Astrocyte (in vitro differentiated cells and primary cell): ENCODE measurements at regions not wholly inside any gene's neighbourhood (a gene's known extent, or its start where the extent isn't known, plus 50 kb on each side); places are given as distances from the start of the nearest gene placed in this dataset.
"Not testable (repeated sequence)": the region's sequence is repeated elsewhere in the genome, so short reads cannot be mapped to it uniquely, and the experiment has no call there.

Experiments used
- EZH2 ChIP-seq: IDR thresholded peaks from 2 replicates; pipeline ENCODE4 v1.6.1; 2012; ENCODE audit warnings: mild to moderate bottlenecking, low read length, inconsistent platforms; ENCODE audit not compliant: insufficient read depth
- TF ChIP-seq, protein P1 (sequence below): IDR thresholded peaks from 2 replicates; pipeline ENCODE4 v1.5.1; 2011; ENCODE audit warnings: low read depth, mild to moderate bottlenecking, inconsistent platforms, low read length, moderate library complexity; ENCODE audit not compliant: insufficient read depth

DNA sequence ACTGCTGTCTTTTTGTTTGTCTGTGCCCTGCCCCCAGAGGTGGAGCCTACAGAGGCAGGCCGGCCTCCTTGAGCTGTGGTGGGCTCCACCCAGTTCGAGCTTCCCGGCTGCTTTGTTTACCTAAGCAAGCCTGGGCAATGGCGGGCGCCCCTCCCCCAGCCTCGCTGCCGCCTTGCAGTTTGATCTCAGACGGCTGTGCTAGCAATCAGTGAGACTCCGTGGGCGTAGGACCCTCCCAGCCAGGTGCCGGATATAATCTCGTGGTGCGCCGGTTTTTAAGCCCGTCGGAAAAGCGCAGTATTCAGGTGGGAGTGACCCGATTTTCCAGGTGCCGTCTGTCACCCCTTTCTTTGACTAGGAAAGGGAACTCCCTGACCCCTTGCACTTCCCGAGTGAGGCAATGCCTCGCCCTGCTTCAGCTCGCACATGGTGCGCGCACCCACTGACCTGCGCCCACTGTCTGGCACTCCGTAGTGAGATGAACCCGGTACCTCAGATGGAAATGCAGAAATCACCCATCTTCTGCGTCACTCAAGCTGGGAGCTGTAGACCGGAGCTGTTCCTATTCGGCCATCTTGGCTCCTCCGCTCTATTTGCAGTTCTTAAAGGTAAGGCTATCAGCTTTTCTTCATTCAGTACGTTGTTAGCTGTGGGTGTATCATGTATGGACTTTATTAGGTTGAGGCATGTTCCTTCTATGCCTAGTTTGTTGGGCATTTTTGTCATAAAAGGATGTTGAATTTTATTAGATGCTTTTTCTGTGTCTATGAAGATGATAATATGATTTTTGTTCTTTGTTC, 178.3 kb downstream of the CDCA7 start:
- TF ChIP-seq, protein P1, sequence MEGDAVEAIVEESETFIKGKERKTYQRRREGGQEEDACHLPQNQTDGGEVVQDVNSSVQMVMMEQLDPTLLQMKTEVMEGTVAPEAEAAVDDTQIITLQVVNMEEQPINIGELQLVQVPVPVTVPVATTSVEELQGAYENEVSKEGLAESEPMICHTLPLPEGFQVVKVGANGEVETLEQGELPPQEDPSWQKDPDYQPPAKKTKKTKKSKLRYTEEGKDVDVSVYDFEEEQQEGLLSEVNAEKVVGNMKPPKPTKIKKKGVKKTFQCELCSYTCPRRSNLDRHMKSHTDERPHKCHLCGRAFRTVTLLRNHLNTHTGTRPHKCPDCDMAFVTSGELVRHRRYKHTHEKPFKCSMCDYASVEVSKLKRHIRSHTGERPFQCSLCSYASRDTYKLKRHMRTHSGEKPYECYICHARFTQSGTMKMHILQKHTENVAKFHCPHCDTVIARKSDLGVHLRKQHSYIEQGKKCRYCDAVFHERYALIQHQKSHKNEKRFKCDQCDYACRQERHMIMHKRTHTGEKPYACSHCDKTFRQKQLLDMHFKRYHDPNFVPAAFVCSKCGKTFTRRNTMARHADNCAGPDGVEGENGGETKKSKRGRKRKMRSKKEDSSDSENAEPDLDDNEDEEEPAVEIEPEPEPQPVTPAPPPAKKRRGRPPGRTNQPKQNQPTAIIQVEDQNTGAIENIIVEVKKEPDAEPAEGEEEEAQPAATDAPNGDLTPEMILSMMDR: not testable (repeated sequence)
- TF ChIP-seq EZH2: not testable (repeated sequence)
